HEK293 (cell line): ENCODE measurements at regions not wholly inside any gene's neighbourhood (a gene's known extent, or its start where the extent isn't known, plus 50 kb on each side); places are given as distances from the start of the nearest gene placed in this dataset.

Experiments
- CTCF ChIA-PET: fragments of 350-600 bp; formaldehyde crosslinking; extraction: SDS; loops from one replicate; lab custom pipeline; 2021; ENCODE audit warnings: antibody characterized with exemption; lab: Yijun Ruan, JAX
- POLR2A ChIA-PET: fragments of 300-600 bp; formaldehyde crosslinking; extraction: SDS; loops from one replicate; lab custom pipeline; 2020; ENCODE audit warnings: antibody characterized with exemption, inconsistent platforms; lab: Yijun Ruan, JAX
- H3K27ac ChIP-seq: fragments of 200-500 bp; sonication (Bioruptor generic); 2 replicates; pipeline ENCODE4 v1.5.1; 2014; ENCODE audit warnings: low read depth, low read length, control low read depth, inconsistent platforms; ENCODE audit errors: extremely low read depth
- H3K36me3 ChIP-seq, 2 experiments: fragments of 200-500 bp in 1 of 2; sonication (Bioruptor generic) in 1 of 2; 1 replicate in 1 of 2; 2 replicates in 1 of 2; pipeline ENCODE4 v1.5.1; 2014 to 2017; ENCODE audit warnings: inconsistent platforms in 2 of 2, low read length in 2 of 2; ENCODE audit not compliant: control insufficient read depth in 2 of 2, insufficient read depth in 1 of 2
- H3K4me1 ChIP-seq: fragments of 200-500 bp; sonication (Bioruptor generic); 2 replicates; pipeline ENCODE4 v1.5.1; 2014; ENCODE audit warnings: mild to moderate bottlenecking, low read length, inconsistent platforms; ENCODE audit not compliant: control insufficient read depth, insufficient read depth
- H3K4me3 ChIP-seq: 2 replicates; pipeline ENCODE4 v1.5.1; 2011; ENCODE audit warnings: low read depth, mild to moderate bottlenecking, control low read depth, low read length, moderate library complexity
- H3K9me3 ChIP-seq: fragments of 200-500 bp; sonication (Bioruptor generic); 2 replicates; pipeline ENCODE4 v1.5.1; 2014; ENCODE audit warnings: low read depth, low read length, inconsistent platforms; ENCODE audit not compliant: control insufficient read depth, insufficient read depth
- AEBP2 ChIP-seq: fragments of 450-650 bp; formaldehyde crosslinking; IDR thresholded peaks from 2 replicates; pipeline ENCODE4 v1.5.1; 2016; ENCODE audit warnings: missing biosample characterization, missing genetic modification characterization, borderline replicate concordance
- BCL11B ChIP-seq: fragments of 450-650 bp; formaldehyde crosslinking; IDR thresholded peaks from 2 replicates; pipeline ENCODE4 v1.5.1; 2016; ENCODE audit warnings: low read depth, missing biosample characterization, missing genetic modification characterization
- KLF1 ChIP-seq: fragments of 450-650 bp; formaldehyde crosslinking; IDR thresholded peaks from 2 replicates; pipeline ENCODE4 v1.5.1; 2016; ENCODE audit warnings: missing biosample characterization, missing genetic modification characterization
- KLF10 ChIP-seq: fragments of 450-650 bp; IDR thresholded peaks from 2 replicates; pipeline ENCODE4 v1.5.1; 2018; ENCODE audit warnings: missing biosample characterization, mild to moderate bottlenecking, missing genetic modification characterization
- KLF8 ChIP-seq: fragments of 450-650 bp; formaldehyde crosslinking; IDR thresholded peaks from 2 replicates; pipeline ENCODE4 v1.5.1; 2016; ENCODE audit warnings: missing biosample characterization, missing genetic modification characterization
- MEIS1 ChIP-seq: sonication (generic); formaldehyde crosslinking; IDR thresholded peaks from 2 replicates; pipeline ENCODE4 v1.8.1; 2022; ENCODE audit warnings: missing genetic modification reagents, mild to moderate bottlenecking, borderline replicate concordance
- PATZ1 ChIP-seq: fragments of 450-650 bp; formaldehyde crosslinking; IDR thresholded peaks from 2 replicates; pipeline ENCODE4 v1.5.1; 2016; ENCODE audit warnings: missing biosample characterization, missing genetic modification characterization
- REST ChIP-seq: fragments of 450-650 bp; formaldehyde crosslinking; IDR thresholded peaks from 2 replicates; pipeline ENCODE4 v1.5.1; 2016; ENCODE audit warnings: missing biosample characterization, missing genetic modification characterization
- TSHZ1 ChIP-seq: fragments of 450-650 bp; formaldehyde crosslinking; IDR thresholded peaks from 2 replicates; pipeline ENCODE4 v1.5.1; 2016; ENCODE audit warnings: missing biosample characterization, missing genetic modification characterization, borderline replicate concordance
- WT1 ChIP-seq: fragments of 450-650 bp; formaldehyde crosslinking; IDR thresholded peaks from 2 replicates; pipeline ENCODE4 v1.5.1; 2016; ENCODE audit warnings: missing biosample characterization, missing genetic modification characterization
- ZBTB17 ChIP-seq: fragments of 450-650 bp; formaldehyde crosslinking; IDR thresholded peaks from 2 replicates; pipeline ENCODE4 v1.5.1; 2016; ENCODE audit warnings: missing biosample characterization, missing genetic modification characterization
- ZBTB21 ChIP-seq: fragments of 450-650 bp; formaldehyde crosslinking; IDR thresholded peaks from 2 replicates; pipeline ENCODE4 v1.5.1; 2017; ENCODE audit warnings: missing biosample characterization, missing genetic modification characterization
- ZBTB26 ChIP-seq: fragments of 450-650 bp; formaldehyde crosslinking; optimal IDR thresholded peaks from 2 replicates; pipeline ENCODE3; 2016; ENCODE audit warnings: missing biosample characterization, mild to moderate bottlenecking, missing genetic modification characterization
- ZFP37 ChIP-seq: fragments of 450-650 bp; formaldehyde crosslinking; IDR thresholded peaks from 2 replicates; pipeline ENCODE4 v1.5.1; 2016; ENCODE audit warnings: missing biosample characterization, missing genetic modification characterization
- ZFP69B ChIP-seq: fragments of 450-650 bp; formaldehyde crosslinking; IDR thresholded peaks from 2 replicates; pipeline ENCODE4 v1.5.1; 2016; ENCODE audit warnings: missing biosample characterization, missing genetic modification characterization
- ZNF184 ChIP-seq: fragments of 450-650 bp; IDR thresholded peaks from 2 replicates; pipeline ENCODE4 v1.5.1; 2018; ENCODE audit warnings: missing biosample characterization, mild to moderate bottlenecking, missing genetic modification characterization
- ZNF23 ChIP-seq: fragments of 450-650 bp; formaldehyde crosslinking; IDR thresholded peaks from 2 replicates; pipeline ENCODE4 v1.5.1; 2016; ENCODE audit warnings: missing biosample characterization, missing genetic modification characterization, borderline replicate concordance
- ZNF362 ChIP-seq: fragments of 450-650 bp; formaldehyde crosslinking; IDR thresholded peaks from 2 replicates; pipeline ENCODE4 v1.5.1; 2016; ENCODE audit warnings: missing biosample characterization, missing genetic modification characterization
- ZNF366 ChIP-seq: fragments of 450-650 bp; formaldehyde crosslinking; conservative IDR thresholded peaks from 2 replicates; pipeline ENCODE4 v1.5.1; 2016; ENCODE audit warnings: missing biosample characterization, missing genetic modification characterization
- ZNF394 ChIP-seq: fragments of 450-650 bp; formaldehyde crosslinking; IDR thresholded peaks from 2 replicates; pipeline ENCODE4 v1.5.1; 2016; ENCODE audit warnings: missing biosample characterization, missing genetic modification characterization, mild to moderate bottlenecking, moderate library complexity, borderline replicate concordance
- ZNF549 ChIP-seq: fragments of 450-650 bp; IDR thresholded peaks from 2 replicates; pipeline ENCODE4 v1.5.1; 2018; ENCODE audit warnings: missing biosample characterization, missing genetic modification characterization, mild to moderate bottlenecking, inconsistent platforms, moderate library complexity
- ZNF558 ChIP-seq: fragments of 450-650 bp; formaldehyde crosslinking; IDR thresholded peaks from 2 replicates; pipeline ENCODE4 v1.5.1; 2016; ENCODE audit warnings: missing biosample characterization, missing genetic modification characterization
- ZNF664 ChIP-seq: fragments of 450-650 bp; formaldehyde crosslinking; IDR thresholded peaks from 2 replicates; pipeline ENCODE4 v1.5.1; 2016; ENCODE audit warnings: missing biosample characterization, missing genetic modification characterization
- ZNF670 ChIP-seq: fragments of 450-650 bp; formaldehyde crosslinking; IDR thresholded peaks from 2 replicates; pipeline ENCODE4 v1.5.1; 2016; ENCODE audit warnings: missing biosample characterization, missing genetic modification characterization, low read depth

GRCh38 chr21:27412530-27412929 is 445.6 kb upstream of the ADAMTS5 start:
- POLR2A ChIA-PET = no interaction called here
- no peak overlapping the region for H3K4me3 ChIP-seq
- CTCF ChIA-PET = interaction anchor here (0.7 to 1.3 kb wide), 2 partner anchors 11 to 1531 kb away, joined by 4 read pairs; no protein-coding TSS in a partner anchor
- TF ChIP-seq ZFP69B (no peak), AEBP2 (tag by site-specific recombination) (no peak), KLF1 (tag by site-specific recombination) (no peak), TSHZ1 (tag by site-specific recombination) (no peak), ZNF23 (no peak), ZNF664 (no peak), ZNF362 (tag by site-specific recombination) (no peak), ZNF366 (tag by site-specific recombination) (no peak), ZNF184 (tag by site-specific recombination) (no peak), ZBTB21 (no peak), MEIS1 (CRISPR knock-in tag) (no peak), ZNF558 (tag by site-specific recombination) (no peak), ZNF549 (tag by site-specific recombination) (no peak), REST (tag by site-specific recombination) (no peak), ZFP37 (tag by site-specific recombination) (no peak), KLF10 (tag by site-specific recombination) (no peak), BCL11B (no peak)
- H3K27ac ChIP-seq = no peak overlapping the region
- H3K4me1 ChIP-seq = no peaks in the 10 kb centered on the region
- no peaks in the 10 kb centered on the region for H3K9me3 ChIP-seq
- no peaks in the 10 kb centered on the region for H3K36me3 ChIP-seq

DNA sequence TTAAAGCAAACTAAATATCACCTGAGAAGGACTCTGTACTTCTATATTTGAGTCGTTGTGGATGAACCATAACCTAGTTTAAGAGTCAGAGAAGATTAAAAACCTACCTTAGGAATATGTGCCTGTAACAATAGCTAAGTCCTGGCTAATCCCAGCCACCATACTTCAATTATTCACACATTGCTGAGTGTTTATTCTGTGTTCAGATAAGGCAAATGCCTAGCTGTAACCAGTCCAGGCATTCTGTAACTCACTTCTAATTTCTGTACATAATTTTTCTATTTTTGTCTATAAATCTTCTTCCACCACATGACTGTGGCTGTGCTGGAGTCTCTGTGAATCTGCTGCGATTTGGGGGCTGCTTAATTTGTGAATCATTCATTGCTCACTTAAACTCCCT is 441.9 kb upstream of the ADAMTS5 start:
- POLR2A ChIA-PET = no interaction called here
- H3K27ac ChIP-seq = no peak overlapping the region
- CTCF ChIA-PET = interaction anchor here (0.6 to 1.1 kb wide), 2 partner anchors 18 to 181 kb away, joined by 3 to 4 read pairs; no protein-coding TSS in a partner anchor
- no peak for TF ChIP-seq ZBTB26 (tag by site-specific recombination)
- TF ChIP-seq ZNF394 (tag by site-specific recombination) = no peak
- no peak for TF ChIP-seq ZBTB17 (tag by site-specific recombination)
- no peak for TF ChIP-seq KLF8
- no peak for TF ChIP-seq WT1
- TF ChIP-seq PATZ1 (tag by site-specific recombination) = no peak
- TF ChIP-seq ZNF670 (tag by site-specific recombination) = no peak

More for the DNA sequence above, 441.9 kb upstream of the ADAMTS5 start:
- Histone ChIP-seq H3K4me1 (no peaks in the 10 kb centered on the region), H3K9me3 (no peaks in the 10 kb centered on the region), H3K4me3 (no peak overlapping the region), H3K36me3 (no peaks in the 10 kb centered on the region)
